GM12878 (cell line): ENCODE measurements at regions not wholly inside any gene's neighbourhood (a gene's known extent, or its start where the extent isn't known, plus 50 kb on each side); places are given as distances from the start of the nearest gene placed in this dataset.

ENCODE experiments used
- CTCF ChIP-seq, 3 experiments: IDR thresholded peaks in 2 of 3; conservative IDR thresholded peaks in 1 of 3; 2 replicates each; pipeline ENCODE4 v1.5.1; 2011; ENCODE audit warnings: low read depth in 3 of 3, low read length in 3 of 3, mild to moderate bottlenecking in 3 of 3, control low read depth in 2 of 3, moderate library complexity in 2 of 3, inconsistent platforms in 1 of 3, mixed read lengths in 1 of 3; ENCODE audit not compliant: control insufficient read depth in 2 of 3, insufficient read depth in 1 of 3; ENCODE audit errors: extremely low read depth in 1 of 3
- EGR1 ChIP-seq, 2 experiments: IDR thresholded peaks; 1 replicate in 1 of 2; 2 replicates in 1 of 2; pipeline ENCODE4 v1.6.1; 2011 to 2012; ENCODE audit warnings: low read depth in 2 of 2, low read length in 2 of 2, borderline replicate concordance in 1 of 2, mild to moderate bottlenecking in 1 of 2, moderate library complexity in 1 of 2
- HDAC2 ChIP-seq: fragments of 200-600 bp; sonication (generic); IDR thresholded peaks from 2 replicates; pipeline ENCODE4 v1.6.1; 2017
- KLF5 ChIP-seq: fragments of 450-650 bp; IDR thresholded peaks from 2 replicates; pipeline ENCODE4 v1.6.1; 2014; ENCODE audit warnings: mild to moderate bottlenecking; ENCODE audit not compliant: partially characterized antibody
- MYB ChIP-seq: fragments of 150-350 bp; IDR thresholded peaks from 2 replicates; pipeline ENCODE4 v1.6.1; 2014; ENCODE audit warnings: mild to moderate bottlenecking, low read depth, low read length, borderline replicate concordance
- TCF12 ChIP-seq: IDR thresholded peaks from 2 replicates; pipeline ENCODE4 v1.6.1; 2011; ENCODE audit warnings: low read depth, mild to moderate bottlenecking, low read length
- YBX1 ChIP-seq: fragments of 450-650 bp; IDR thresholded peaks from 2 replicates; pipeline ENCODE4 v1.6.1; 2016; ENCODE audit warnings: antibody characterized with exemption
- ZNF592 ChIP-seq: fragments of 450-650 bp; IDR thresholded peaks from 2 replicates; pipeline ENCODE4 v1.6.1; 2017; ENCODE audit warnings: mild to moderate bottlenecking, moderate library complexity

- no peak for TF ChIP-seq CTCF (IDR thresholded peaks at IDR 0.05 in 2 of 3, conservative IDR thresholded peaks at IDR 0.05 in 1 of 3; ENCODE audit: control insufficient read depth in 2 of 3, extremely low read depth in 1 of 3, insufficient read depth in 1 of 3, low read depth in 3 of 3, low read length in 3 of 3)
- TF ChIP-seq MYB, result no peak
- TF ChIP-seq TCF12, result no peak
- TF ChIP-seq ZNF592, result no peak
- no peak for TF ChIP-seq EGR1 (IDR thresholded peaks at IDR 0.05; ENCODE audit: borderline replicate concordance in 1 of 2, low read depth in 2 of 2, low read length in 2 of 2)
- TF ChIP-seq YBX1, result no peak
- TF ChIP-seq KLF5, result no peak
- TF ChIP-seq HDAC2, result no peak
These were observed 110.7 kb upstream of the NIPBL start for GRCh38 chr5:36765876-36766275.
